ENCODE measurements at regions not wholly inside any gene's neighbourhood (a gene's known extent, or its start where the extent isn't known, plus 50 kb on each side); places are given as distances from the start of the nearest gene placed in this dataset.
"Not testable (repeated sequence)": the region's sequence is repeated elsewhere in the genome, so short reads cannot be mapped to it uniquely, and the experiment has no call there.

GRCh38 chr3:118501152-118501551 is 533.5 kb downstream of the IGSF11 start:
- in situ Hi-C loops (cut with MboI; ENCODE audit: low sequenced_read_pairs): no loop called here

- in situ Hi-C loops (cut with MboI; ENCODE audit: low sequenced_read_pairs): no loop called here
These were observed 529.7 kb downstream of the IGSF11 start for GRCh38 chr3:118504906-118505305.

GRCh38 chr3:118505784-118506183 is 528.9 kb downstream of the IGSF11 start:
- in situ Hi-C loops (cut with MboI; ENCODE audit: low sequenced_read_pairs): no loop called here

DNA sequence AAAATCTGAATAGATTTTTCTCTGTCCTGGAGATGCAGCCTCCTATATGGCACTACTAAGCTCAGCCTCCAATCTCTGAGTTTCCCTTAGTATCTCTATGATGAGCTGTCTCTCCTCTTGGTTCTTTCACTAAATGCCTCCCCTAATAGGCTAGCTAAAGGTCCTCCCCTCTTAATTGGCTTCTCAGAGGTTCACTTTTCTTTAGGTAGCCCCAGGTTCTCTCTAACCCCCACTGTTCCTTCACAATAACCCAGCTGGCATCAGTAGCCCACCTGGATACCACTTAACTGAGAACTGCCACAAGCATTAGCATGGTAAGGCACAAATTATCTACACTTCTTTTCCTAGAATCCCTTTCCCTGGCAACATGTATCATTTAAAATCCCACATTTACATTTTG is 523.2 kb downstream of the IGSF11 start:
- in situ Hi-C loops (cut with MboI; ENCODE audit: low sequenced_read_pairs): no loop called here

DNA sequence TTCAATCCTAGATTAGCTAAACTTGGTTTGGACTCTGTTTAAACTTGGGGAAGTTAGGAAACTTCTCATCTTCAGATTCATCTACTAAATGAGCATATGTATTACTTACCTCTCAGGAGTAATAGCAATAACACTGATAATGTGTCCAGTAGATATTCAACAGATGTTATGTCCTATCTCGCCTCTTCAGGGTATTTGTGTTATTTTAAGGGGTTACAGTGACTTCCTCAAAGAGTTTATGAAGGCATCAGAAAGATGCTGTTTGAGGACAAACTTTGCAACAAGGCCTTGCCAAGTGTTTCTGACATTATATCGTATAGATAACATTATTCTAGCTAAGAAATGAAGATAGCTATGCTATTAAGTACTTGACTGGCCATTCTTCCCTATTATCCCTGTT is 522.3 kb downstream of the IGSF11 start:
- in situ Hi-C loops (cut with MboI; ENCODE audit: low sequenced_read_pairs): no loop called here

DNA sequence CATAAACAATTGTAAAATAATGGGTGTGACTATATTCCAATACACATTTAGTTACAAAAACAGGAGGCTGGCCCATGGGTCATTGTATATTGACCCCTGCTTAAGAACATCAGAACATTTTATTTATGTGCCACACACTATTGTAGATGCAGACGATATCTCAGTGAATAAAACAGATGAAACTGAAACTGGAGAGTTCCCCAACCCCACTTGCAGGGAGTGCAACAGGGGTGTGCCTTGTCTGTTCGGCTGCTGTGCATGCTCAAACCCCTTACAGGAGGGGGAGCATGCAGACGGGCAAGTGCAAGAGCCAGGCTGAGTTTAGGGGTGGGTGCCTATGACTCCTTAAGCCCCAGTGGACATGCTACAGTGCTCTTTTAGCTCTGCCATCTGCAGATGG is 509.6 kb downstream of the IGSF11 start:
- in situ Hi-C loops (cut with MboI; ENCODE audit: low sequenced_read_pairs): no loop called here

GRCh38 chr3:118526758-118527513 is 507.7 kb downstream of the IGSF11 start:
- in situ Hi-C loops (cut with MboI; ENCODE audit: low sequenced_read_pairs): no loop called here

DNA sequence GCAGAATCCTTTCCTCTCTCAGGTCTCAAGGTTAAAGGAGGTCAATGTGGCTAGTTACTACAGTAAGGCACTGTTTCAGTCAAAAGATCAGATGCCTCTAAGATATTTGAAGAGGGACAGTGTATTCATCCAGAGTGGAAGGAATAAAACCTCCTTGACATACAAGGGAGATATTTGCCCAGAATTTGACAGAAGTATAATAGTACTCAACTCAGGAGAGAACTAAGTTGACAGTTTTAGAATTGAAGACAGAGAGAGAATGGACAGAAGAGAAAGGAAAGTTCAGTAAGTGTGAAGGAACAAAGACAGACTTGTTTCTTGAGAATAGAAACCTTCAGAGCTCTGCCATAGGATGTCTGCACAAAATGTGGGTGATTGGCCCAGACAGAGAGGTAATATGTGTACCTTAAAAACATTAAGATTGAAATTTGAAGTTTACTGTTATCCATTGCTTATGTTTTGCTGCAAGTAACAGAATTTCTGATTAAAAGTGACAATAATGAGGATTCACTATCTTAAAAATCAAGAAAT is 507.1 kb downstream of the IGSF11 start:
- in situ Hi-C loops (cut with MboI; ENCODE audit: low sequenced_read_pairs): no loop called here

GRCh38 chr3:118529554-118529953 is 505.1 kb downstream of the IGSF11 start:
- in situ Hi-C loops (cut with MboI; ENCODE audit: low sequenced_read_pairs): no loop called here

DNA sequence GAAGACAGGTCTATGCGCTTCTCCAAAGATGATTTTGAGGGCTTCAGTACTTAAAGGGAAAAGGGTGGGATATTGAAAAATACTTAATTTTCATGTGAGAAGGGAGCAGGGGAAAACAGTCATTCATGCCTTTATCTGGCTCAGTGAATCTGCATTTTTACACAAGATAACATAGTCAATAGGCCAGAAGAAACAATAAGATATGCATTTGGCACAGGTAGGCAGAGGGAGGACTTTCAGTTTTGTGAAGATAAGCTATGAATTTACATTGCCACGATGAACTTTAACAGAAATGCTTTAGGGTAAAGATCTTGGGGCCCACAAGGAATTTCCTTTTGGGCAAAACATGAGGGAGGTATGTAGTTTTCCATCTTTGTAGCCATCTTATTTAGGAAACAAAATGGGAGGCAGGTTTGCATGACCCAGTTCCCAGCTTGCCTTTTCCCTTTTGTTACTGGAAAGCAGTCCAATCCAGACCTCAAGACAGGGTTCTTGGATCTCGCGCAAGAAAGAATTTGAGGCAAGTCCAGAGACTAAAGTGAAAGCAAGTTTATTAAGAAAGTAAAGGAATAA is 504.2 kb downstream of the IGSF11 start:
- in situ Hi-C loops (cut with MboI; ENCODE audit: low sequenced_read_pairs): no loop called here

DNA sequence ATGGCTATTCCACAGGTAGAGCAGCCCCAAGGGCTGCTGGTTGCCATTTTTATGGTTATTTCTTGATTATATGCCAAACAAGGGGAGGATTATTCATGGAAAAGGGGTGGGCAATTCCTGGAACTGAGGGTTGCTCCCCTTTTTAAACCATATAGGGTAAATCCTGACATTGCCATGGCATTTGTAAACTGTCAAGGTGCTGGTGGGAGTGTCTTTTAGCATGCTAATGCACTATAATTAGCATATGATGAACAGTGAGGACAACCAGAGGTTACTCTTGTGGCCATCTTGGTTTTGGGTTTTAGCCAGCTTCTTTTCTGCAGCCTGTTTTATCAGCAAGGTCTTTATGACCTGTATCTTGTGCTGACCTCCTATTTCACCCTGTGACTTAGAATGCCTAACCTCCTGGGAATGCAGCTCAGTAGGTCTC is 503.7 kb downstream of the IGSF11 start:
- in situ Hi-C loops (cut with MboI; ENCODE audit: low sequenced_read_pairs): not testable (repeated sequence)

- in situ Hi-C loops (cut with MboI; ENCODE audit: low sequenced_read_pairs): no loop called here
These were observed 502.8 kb downstream of the IGSF11 start for GRCh38 chr3:118531816-118532215.

DNA sequence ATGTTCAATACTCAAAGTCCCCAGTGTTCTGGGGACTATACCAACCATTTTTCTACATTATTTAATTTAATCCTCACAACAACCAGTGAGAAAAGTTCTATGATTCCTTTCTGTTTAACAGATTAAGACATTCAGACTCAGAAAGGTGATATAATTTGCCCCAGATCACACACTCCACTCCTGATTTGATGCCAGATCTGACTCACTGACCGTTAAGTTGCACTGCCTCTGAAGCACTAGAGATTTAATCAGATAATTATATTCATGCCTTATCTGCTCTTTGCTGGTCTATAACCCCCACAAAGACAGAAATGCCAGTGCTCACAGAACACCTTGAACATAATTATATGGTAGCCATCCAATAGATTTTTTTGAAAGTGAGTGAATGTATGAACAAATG is 501.0 kb downstream of the IGSF11 start:
- in situ Hi-C loops (cut with MboI; ENCODE audit: low sequenced_read_pairs): no loop called here

DNA sequence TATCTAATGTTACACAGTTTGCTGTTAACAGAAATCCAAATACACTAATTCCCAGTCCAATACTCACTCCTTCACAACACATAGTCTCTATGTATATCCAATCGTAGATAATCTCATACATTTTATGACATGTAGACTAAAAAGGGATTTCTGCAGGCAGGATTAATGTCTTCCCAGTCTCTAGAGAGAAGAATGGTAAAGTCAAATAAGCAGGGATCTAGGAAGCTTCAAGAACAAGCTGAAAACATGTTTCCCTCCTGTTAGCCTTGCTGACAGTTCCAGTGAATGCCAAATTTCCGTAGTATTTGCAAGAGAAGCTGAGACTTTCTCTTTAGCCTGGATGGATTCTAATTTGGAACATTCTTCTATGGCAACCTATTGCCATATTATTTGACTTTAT is 500.1 kb downstream of the IGSF11 start:
- in situ Hi-C loops (cut with MboI; ENCODE audit: low sequenced_read_pairs): no loop called here

- in situ Hi-C loops (cut with MboI; ENCODE audit: low sequenced_read_pairs): no loop called here
These were observed 497.9 kb downstream of the IGSF11 start for GRCh38 chr3:118536764-118537163.

DNA sequence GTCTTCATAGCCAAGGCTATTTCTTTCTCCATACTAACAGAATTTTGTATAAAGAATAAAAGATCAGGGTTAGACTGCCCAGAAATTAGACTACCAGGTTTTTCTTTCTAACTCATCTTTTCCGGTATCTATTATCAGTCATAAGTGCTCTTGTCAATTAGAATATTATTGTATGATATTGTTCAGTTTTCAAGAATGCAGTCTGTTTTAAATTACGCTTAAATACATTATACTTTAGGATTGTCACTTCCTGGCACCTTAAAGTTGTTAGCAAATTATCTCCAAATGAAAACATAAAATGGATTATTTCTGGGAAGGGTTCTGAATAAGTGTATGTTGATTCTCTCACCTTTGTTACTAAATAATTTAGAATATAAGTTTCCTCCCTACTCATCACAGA is 497.2 kb downstream of the IGSF11 start:
- in situ Hi-C loops (cut with MboI; ENCODE audit: low sequenced_read_pairs): no loop called here

DNA sequence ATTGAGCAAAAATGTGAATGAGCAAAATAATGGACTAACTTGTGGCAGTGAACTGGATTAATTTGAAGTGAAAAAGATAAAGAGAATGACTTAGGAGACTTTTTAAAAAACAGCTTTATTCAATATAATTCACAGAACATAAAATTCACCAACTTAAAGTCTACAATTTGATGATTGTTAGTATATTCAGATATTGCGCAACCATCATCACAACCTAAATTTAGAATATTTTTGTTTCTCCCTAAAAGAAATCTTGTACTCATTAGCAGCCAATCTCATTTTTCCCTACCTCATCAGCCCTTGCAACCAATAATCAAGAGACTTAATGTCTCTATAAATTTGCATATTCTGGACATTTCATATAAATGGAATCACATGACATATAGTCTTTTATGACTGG is 496.5 kb downstream of the IGSF11 start:
- in situ Hi-C loops (cut with MboI; ENCODE audit: low sequenced_read_pairs): no loop called here

GRCh38 chr3:118539820-118540447 is 494.7 kb downstream of the IGSF11 start:
- in situ Hi-C loops (cut with MboI; ENCODE audit: low sequenced_read_pairs): not testable (repeated sequence)

DNA sequence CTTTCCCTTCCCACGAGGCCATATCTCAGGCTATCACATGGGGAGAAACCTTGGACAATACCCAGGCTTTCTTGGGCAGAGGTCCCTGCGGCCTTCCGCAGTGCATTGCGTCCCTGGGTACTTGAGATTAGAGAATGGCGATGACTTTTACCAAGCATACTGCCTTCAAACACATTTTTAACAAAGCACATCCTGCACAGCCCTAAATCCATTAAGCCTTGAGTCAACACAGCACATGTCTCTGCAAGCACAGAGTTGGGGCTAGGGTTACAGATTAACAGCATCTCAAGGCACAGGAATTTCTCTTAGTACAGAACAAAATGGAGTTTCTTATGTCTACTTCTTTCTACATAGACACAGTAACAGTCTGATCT is 494.2 kb downstream of the IGSF11 start:
- in situ Hi-C loops (cut with MboI; ENCODE audit: low sequenced_read_pairs): not testable (repeated sequence)

GRCh38 chr3:118540826-118541225 is 493.8 kb downstream of the IGSF11 start:
- in situ Hi-C loops (cut with MboI; ENCODE audit: low sequenced_read_pairs): no loop called here

DNA sequence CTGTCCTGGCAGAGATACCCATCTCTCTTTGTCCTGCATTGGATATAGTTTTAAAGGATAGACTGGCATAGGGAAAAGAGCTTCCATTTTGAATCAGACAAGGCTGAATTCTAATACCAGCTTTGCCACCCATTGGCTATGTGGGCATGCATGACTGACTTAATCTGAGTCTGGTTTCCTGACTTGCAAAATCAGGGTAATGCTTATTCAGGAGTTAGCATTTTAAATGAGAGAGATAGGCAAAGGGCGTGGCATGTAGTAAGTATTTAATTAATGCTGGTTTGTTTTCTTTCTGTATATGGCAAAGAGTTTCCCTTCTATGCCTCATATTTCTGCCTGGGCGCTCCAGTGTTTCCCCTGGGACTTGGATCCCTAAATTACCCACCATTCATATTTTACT is 492.9 kb downstream of the IGSF11 start:
- in situ Hi-C loops (cut with MboI; ENCODE audit: low sequenced_read_pairs): no loop called here

GRCh38 chr3:118543832-118544231 is 490.8 kb downstream of the IGSF11 start:
- in situ Hi-C loops (cut with MboI; ENCODE audit: low sequenced_read_pairs): no loop called here
